ENCODE measurements at regions not wholly inside any gene's neighbourhood (a gene's known extent, or its start where the extent isn't known, plus 50 kb on each side); places are given as distances from the start of the nearest gene placed in this dataset.
"Not testable (repeated sequence)": the region's sequence is repeated elsewhere in the genome, so short reads cannot be mapped to it uniquely, and the experiment has no call there.

DNA sequence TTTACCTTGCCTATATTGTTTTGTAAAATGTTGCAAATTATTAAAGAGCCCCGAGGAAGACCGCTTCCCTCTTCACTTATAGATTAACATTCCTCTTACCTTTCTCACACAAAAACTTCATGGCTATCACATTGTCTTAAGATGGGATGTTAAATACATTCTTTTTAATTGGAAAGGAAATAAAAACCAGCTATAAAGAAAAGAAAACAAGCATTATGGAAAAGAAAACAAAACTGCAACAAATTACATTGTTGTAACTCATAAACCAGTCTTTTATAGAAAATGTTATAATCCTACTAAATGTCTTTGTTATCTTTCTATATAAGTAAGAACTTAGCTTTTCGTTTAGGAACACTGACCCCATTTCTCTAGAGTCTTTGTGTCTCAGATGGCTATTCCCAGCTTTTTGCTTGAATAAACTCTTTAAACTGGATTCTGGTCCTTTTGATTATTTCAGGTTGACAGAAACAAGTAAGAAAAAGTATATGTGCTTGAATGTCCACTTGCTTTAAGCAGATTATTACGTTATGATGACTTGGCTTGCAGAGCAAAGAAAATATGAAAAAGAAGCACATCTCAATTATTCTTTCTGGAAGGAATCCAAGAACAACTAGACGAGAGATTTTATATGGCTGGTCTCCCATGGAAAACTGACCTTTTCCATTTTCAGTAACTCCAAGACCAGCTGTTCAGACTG, 128.2 kb downstream of the AKR1D1 start:
- Histone ChIP-seq H3K27ac (no peak overlapping the region), H3K4me1 (replicated peaks) (no peaks in the 10 kb centered on the region), H3K36me3 (no peaks in the 10 kb centered on the region), H3K27me3 (replicated peaks) (no peaks in the 10 kb centered on the region), H3K9me3 (replicated peaks) (no peaks in the 10 kb centered on the region), H3K4me3 (no peak overlapping the region)
- no peak for DNase-seq (ENCODE audit: low read depth in 1 of 2, low spot score in 2 of 2)

- H3K9me3 ChIP-seq (replicated peaks): no peaks in the 10 kb centered on the region
- H3K27me3 ChIP-seq (replicated peaks): no peaks in the 10 kb centered on the region
- H3K4me3 ChIP-seq: no peak overlapping the region
- H3K36me3 ChIP-seq: no peaks in the 10 kb centered on the region
- H3K27ac ChIP-seq: no peak overlapping the region
- H3K4me1 ChIP-seq (replicated peaks): no peaks in the 10 kb centered on the region
- DNase-seq (ENCODE audit: low read depth in 1 of 2, low spot score in 2 of 2): no peak
Measured at GRCh38 chr7:138204982-138205298, 128.7 kb downstream of the AKR1D1 start.

DNA sequence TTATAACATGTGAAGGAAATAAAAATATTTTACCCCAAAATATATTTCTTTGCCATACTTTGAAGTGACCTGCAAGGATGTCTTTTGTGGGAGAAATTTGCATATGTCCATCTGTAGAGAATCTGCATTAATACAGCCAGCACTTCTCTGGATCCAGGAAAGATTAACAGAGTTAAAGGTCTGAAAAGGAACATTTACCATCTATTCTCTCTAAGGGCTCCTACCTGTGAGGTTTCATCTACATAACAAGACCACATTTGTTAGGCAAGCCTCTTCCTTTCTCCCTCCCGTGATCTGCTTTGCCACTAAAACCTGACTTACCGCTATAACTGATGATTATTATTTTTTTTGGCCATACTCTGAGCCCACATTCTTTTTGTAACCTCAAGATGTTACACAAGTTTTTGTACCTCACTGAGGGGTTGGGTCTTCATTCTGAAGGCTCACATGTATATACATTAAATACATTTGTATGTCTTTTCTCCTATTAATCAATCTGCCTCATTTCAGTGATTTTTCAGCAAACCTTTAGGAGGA, 129.4 kb downstream of the AKR1D1 start:
- no peaks in the 10 kb centered on the region for H3K27me3 ChIP-seq (replicated peaks)
- DNase-seq (ENCODE audit: low read depth in 1 of 2, low spot score in 2 of 2): no peak
- H3K4me1 ChIP-seq (replicated peaks): no peaks in the 10 kb centered on the region

GRCh38 chr7:138207555-138207971, 131.3 kb downstream of the AKR1D1 start:
- no peak overlapping the region for H3K27ac ChIP-seq
- no peaks in the 10 kb centered on the region for H3K36me3 ChIP-seq
- no peaks in the 10 kb centered on the region for H3K4me1 ChIP-seq (replicated peaks)
- no peaks in the 10 kb centered on the region for H3K9me3 ChIP-seq (replicated peaks)
- DNase-seq (ENCODE audit: low read depth in 1 of 2, low spot score in 2 of 2): no peak
- no peak overlapping the region for H3K4me3 ChIP-seq
- H3K27me3 ChIP-seq (replicated peaks): no peaks in the 10 kb centered on the region

More for the DNA sequence above, 129.4 kb downstream of the AKR1D1 start:
- no peak overlapping the region for H3K4me3 ChIP-seq
- no peak overlapping the region for H3K27ac ChIP-seq
- no peaks in the 10 kb centered on the region for H3K9me3 ChIP-seq (replicated peaks)
- H3K36me3 ChIP-seq: no peaks in the 10 kb centered on the region

DNA sequence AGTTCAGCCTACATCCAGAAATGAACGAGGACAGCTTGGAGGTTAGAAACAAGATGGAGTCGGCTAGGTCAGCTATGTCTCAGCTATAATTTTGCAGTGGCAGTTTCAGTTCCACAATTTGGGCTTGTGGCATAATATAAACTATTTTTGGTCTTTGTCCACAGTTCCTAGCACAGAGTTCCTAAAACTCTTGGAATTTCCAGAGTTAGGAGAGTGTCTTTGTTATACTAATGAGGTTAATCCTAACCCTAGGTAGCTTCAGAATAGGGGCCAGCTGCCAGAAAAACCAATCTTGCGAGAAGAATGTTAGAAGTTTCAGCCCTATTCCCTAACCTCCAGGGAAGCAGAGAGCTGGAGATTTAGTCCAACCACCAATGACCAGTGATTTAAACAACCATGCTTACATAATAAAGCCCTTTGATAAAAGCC, 131.9 kb downstream of the AKR1D1 start:
- Histone ChIP-seq H3K27ac (no peak overlapping the region), H3K27me3 (replicated peaks) (no peaks in the 10 kb centered on the region), H3K4me3 (no peak overlapping the region), H3K36me3 (no peaks in the 10 kb centered on the region), H3K9me3 (replicated peaks) (no peaks in the 10 kb centered on the region), H3K4me1 (replicated peaks) (no peaks in the 10 kb centered on the region)
- no peak for DNase-seq (ENCODE audit: low read depth in 1 of 2, low spot score in 2 of 2)

DNA sequence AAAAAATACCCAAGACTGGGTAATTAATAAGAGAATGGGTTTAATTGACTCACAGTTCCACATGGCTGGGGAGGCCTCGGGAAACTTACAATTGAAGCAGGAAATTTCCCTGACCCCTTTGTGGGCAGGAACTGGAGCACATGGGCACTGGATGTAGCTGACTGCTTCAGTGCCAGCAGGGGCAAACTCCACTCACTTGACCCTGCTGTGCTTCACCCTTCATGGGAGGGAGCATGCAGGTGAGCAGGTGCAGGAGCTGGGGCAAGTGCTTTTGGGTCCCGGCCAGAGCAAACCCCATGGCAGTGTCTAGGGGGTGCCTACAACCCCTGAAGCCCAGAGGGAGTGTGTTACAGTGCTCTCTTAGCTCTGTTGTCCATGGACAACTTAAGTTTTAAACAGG, 132.6 kb downstream of the AKR1D1 start:
- Histone ChIP-seq H3K27me3 (replicated peaks) (no peaks in the 10 kb centered on the region), H3K27ac (no peak overlapping the region), H3K9me3 (replicated peaks) (no peaks in the 10 kb centered on the region), H3K4me3 (no peak overlapping the region), H3K4me1 (replicated peaks) (no peaks in the 10 kb centered on the region), H3K36me3 (no peaks in the 10 kb centered on the region)
- no peak for DNase-seq (ENCODE audit: low read depth in 1 of 2, low spot score in 2 of 2)

DNA sequence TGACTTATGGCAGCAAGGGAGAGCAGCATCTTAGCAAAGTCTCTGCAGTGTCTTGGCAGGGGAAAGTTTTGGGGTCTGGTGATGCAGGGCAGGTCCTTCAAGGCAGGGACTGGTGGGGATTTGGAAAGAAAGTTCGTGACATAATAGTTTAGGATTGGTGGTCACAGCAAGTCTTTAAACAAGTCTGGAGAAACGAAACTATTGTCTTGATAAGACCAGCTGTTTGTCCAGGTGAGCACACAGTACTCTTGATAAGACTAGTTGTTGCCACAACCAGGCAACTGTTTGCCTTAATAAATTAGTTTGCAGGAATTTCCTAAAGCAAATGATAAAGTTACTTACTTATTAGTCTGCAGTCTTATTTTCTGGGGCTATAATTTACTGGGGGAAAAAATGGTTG, 136.1 kb downstream of the AKR1D1 start:
- Histone ChIP-seq H3K4me1 (replicated peaks) (no peaks in the 10 kb centered on the region), H3K4me3 (no peak overlapping the region), H3K27ac (no peak overlapping the region), H3K27me3 (replicated peaks) (no peaks in the 10 kb centered on the region), H3K9me3 (replicated peaks) (no peaks in the 10 kb centered on the region), H3K36me3 (no peaks in the 10 kb centered on the region)
- DNase-seq (ENCODE audit: low read depth in 1 of 2, low spot score in 2 of 2): no peak

GRCh38 chr7:138214926-138215325, 138.7 kb downstream of the AKR1D1 start:
- H3K27ac ChIP-seq: no peak overlapping the region
- H3K4me3 ChIP-seq: no peak overlapping the region
- H3K9me3 ChIP-seq (replicated peaks): no peaks in the 10 kb centered on the region
- no peaks in the 10 kb centered on the region for H3K4me1 ChIP-seq (replicated peaks)
- no peaks in the 10 kb centered on the region for H3K36me3 ChIP-seq
- H3K27me3 ChIP-seq (replicated peaks): no peaks in the 10 kb centered on the region
- no peak for DNase-seq (ENCODE audit: low read depth in 1 of 2, low spot score in 2 of 2)

DNA sequence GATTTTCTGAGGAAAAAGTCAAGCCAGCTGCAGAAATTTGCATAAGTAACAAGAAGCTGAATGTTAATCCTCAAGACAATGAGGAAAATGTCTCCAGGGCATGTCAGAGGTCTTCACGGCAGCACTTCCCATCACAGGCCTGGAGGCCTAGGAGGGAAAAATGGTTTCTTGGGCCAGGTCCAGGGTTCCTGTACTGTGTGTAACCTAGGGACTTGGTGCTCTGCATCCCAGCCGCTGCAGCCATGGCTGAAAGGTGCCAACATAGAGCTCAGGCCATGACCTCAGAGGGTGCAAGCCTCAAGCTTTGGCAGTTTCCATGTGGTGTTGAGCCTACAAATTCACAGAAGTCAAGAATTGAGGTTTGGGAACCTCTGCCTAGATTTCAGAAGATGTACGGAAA, 144.1 kb downstream of the AKR1D1 start:
- not testable (repeated sequence) for H3K36me3 ChIP-seq; DNase-seq (ENCODE audit: low read depth in 1 of 2, low spot score in 2 of 2); H3K27ac ChIP-seq; H3K9me3 ChIP-seq (replicated peaks); H3K4me1 ChIP-seq (replicated peaks); H3K4me3 ChIP-seq; H3K27me3 ChIP-seq (replicated peaks)

- DNase-seq (ENCODE audit: low read depth in 1 of 2, low spot score in 2 of 2); H3K4me3 ChIP-seq; H3K9me3 ChIP-seq (replicated peaks); H3K27me3 ChIP-seq (replicated peaks); H3K36me3 ChIP-seq; H3K27ac ChIP-seq; H3K4me1 ChIP-seq (replicated peaks): not testable (repeated sequence)
Measured at GRCh38 chr7:138221388-138221787, 145.1 kb downstream of the AKR1D1 start.

- Histone ChIP-seq H3K36me3 (no peaks in the 10 kb centered on the region), H3K4me1 (replicated peaks) (no peaks in the 10 kb centered on the region), H3K4me3 (no peak overlapping the region), H3K27me3 (replicated peaks) (no peaks in the 10 kb centered on the region; the same call in 1 of the 2 replicates), H3K27ac (no peak overlapping the region), H3K9me3 (replicated peaks) (peaks cover 2% of the 10 kb centered on the region; the same call in 1 of the 2 replicates)
- DNase-seq (ENCODE audit: low read depth in 1 of 2, low spot score in 2 of 2): no peak
Measured at GRCh38 chr7:138223402-138223879, 147.2 kb downstream of the AKR1D1 start.

GRCh38 chr7:138226001-138226476, 149.8 kb downstream of the AKR1D1 start:
- Histone ChIP-seq H3K9me3 (replicated peaks) (no peaks in the 10 kb centered on the region), H3K27ac (no peak overlapping the region), H3K27me3 (replicated peaks) (no peaks in the 10 kb centered on the region; the same call in 1 of the 2 replicates), H3K4me1 (replicated peaks) (no peaks in the 10 kb centered on the region), H3K36me3 (no peaks in the 10 kb centered on the region), H3K4me3 (no peak overlapping the region)
- DNase-seq (ENCODE audit: low read depth in 1 of 2, low spot score in 2 of 2): no peak

DNA sequence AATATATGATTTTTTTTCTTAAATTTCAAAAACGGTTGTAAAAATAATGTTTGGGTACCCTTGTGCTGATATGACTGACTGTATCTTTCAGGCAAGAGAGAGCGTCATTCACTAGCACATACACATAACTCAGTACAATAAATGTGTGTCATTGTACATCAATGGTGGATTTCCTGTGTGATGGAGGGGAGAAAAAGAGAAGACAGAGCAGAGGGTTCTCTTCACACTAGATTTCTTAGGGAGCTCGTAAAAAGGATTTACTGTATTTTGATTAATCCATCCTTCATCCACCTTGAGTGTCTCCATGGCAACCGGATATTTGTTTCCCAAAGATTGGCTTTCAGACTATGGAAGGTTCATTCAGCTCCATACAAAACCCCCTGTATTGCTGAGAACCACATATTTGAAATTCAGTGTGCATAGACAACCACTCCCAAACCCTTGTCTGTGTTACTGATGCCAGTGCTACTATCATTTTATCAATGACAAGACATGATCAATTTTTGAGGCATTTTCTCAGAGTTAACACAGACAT, 150.6 kb downstream of the AKR1D1 start:
- Histone ChIP-seq H3K27ac (no peak overlapping the region), H3K36me3 (no peaks in the 10 kb centered on the region), H3K4me1 (replicated peaks) (no peaks in the 10 kb centered on the region), H3K4me3 (no peak overlapping the region), H3K9me3 (replicated peaks) (no peaks in the 10 kb centered on the region), H3K27me3 (replicated peaks) (no peaks in the 10 kb centered on the region; the same call in 1 of the 2 replicates)
- DNase-seq (ENCODE audit: low read depth in 1 of 2, low spot score in 2 of 2): no peak

DNA sequence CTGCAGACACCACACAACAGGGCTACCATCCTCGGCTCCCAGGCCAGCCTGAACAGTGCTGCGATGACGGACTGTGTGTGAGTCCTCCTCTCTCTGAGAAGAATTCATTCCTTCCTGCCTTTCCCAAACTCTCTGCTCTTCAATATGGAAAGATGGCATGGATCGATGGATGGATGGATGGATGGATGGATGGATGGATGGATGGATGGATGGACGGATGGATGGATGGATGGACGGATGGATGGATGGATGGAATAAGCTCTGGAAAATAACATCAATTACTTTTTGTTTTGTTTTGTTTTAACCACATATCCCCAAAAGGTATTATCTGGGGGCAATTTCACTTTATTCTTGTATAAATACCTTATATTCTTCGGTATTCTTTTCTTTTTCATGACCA, 151.9 kb downstream of the AKR1D1 start:
- no peaks in the 10 kb centered on the region for H3K9me3 ChIP-seq (replicated peaks)
- no peak overlapping the region for H3K4me3 ChIP-seq
- no peaks in the 10 kb centered on the region; the same call in 1 of the 2 replicates for H3K27me3 ChIP-seq (replicated peaks)
- no peaks in the 10 kb centered on the region for H3K36me3 ChIP-seq
- no peak overlapping the region for H3K27ac ChIP-seq
- no peaks in the 10 kb centered on the region for H3K4me1 ChIP-seq (replicated peaks)
- DNase-seq (ENCODE audit: low read depth in 1 of 2, low spot score in 2 of 2): no peak

All from SJSA1 (cell line).